ENCODE measurements at regions not wholly inside any gene's neighbourhood (a gene's known extent, or its start where the extent isn't known, plus 50 kb on each side); places are given as distances from the start of the nearest gene placed in this dataset.

- TF ChIP-seq POLR2AphosphoS5 (IDR thresholded peaks at IDR 0.05; ENCODE audit: insufficient read depth in 1 of 2, low read depth in 1 of 2) (no peak), CTCF (IDR thresholded peaks at IDR 0.05) (no peak), POLR2A (IDR thresholded peaks at IDR 0.05) (no peak)
- no peak for DNase-seq (ENCODE audit: extremely low spot score in 2 of 2)
- Histone ChIP-seq H3K4me3 (no peak overlapping the region), H3K9me3 (no peaks in the 10 kb centered on the region), H3K36me3 (no peaks in the 10 kb centered on the region), H3K27me3 (no peaks in the 10 kb centered on the region), H3K27ac (no peak overlapping the region), H3K4me1 (no peaks in the 10 kb centered on the region)
- intact Hi-C loops (cut with DNase I), result no loop called here
Measured at GRCh38 chr3:105039004-105039403, 327.7 kb upstream of the ALCAM start.

GRCh38 chr3:105040026-105040622 lies 326.6 kb upstream of the ALCAM start:
- Histone ChIP-seq H3K4me3 (no peak overlapping the region), H3K36me3 (no peaks in the 10 kb centered on the region), H3K27ac (no peak overlapping the region), H3K9me3 (no peaks in the 10 kb centered on the region), H3K4me1 (no peaks in the 10 kb centered on the region), H3K27me3 (no peaks in the 10 kb centered on the region)
- TF ChIP-seq POLR2AphosphoS5 (IDR thresholded peaks at IDR 0.05; ENCODE audit: insufficient read depth in 1 of 2, low read depth in 1 of 2) (no peak), POLR2A (IDR thresholded peaks at IDR 0.05) (no peak), CTCF (IDR thresholded peaks at IDR 0.05) (no peak)
- DNase-seq (ENCODE audit: extremely low spot score in 2 of 2), result no peak
- intact Hi-C loops (cut with DNase I), result no loop called here

GRCh38 chr3:105042586-105042985 lies 324.1 kb upstream of the ALCAM start:
- Histone ChIP-seq H3K4me1 (no peaks in the 10 kb centered on the region), H3K4me3 (no peak overlapping the region), H3K36me3 (no peaks in the 10 kb centered on the region), H3K27me3 (no peaks in the 10 kb centered on the region), H3K9me3 (no peaks in the 10 kb centered on the region), H3K27ac (no peak overlapping the region)
- TF ChIP-seq CTCF (IDR thresholded peaks at IDR 0.05) (no peak), POLR2AphosphoS5 (IDR thresholded peaks at IDR 0.05; ENCODE audit: insufficient read depth in 1 of 2, low read depth in 1 of 2) (no peak), POLR2A (IDR thresholded peaks at IDR 0.05) (no peak)
- intact Hi-C loops (cut with DNase I), result no loop called here
- no peak for DNase-seq (ENCODE audit: extremely low spot score in 2 of 2)

GRCh38 chr3:105051111-105051510 lies 315.6 kb upstream of the ALCAM start:
- no peaks in the 10 kb centered on the region for H3K36me3 ChIP-seq
- no peak for DNase-seq (ENCODE audit: extremely low spot score in 2 of 2)
- no peak overlapping the region for H3K4me3 ChIP-seq
- TF ChIP-seq POLR2AphosphoS5 (IDR thresholded peaks at IDR 0.05; ENCODE audit: insufficient read depth in 1 of 2, low read depth in 1 of 2) (no peak), CTCF (IDR thresholded peaks at IDR 0.05) (no peak), POLR2A (IDR thresholded peaks at IDR 0.05) (no peak)
- intact Hi-C loops (cut with DNase I), result no loop called here
- H3K9me3 ChIP-seq, result no peaks in the 10 kb centered on the region
- no peaks in the 10 kb centered on the region for H3K27me3 ChIP-seq
- H3K4me1 ChIP-seq, result no peaks in the 10 kb centered on the region
- H3K27ac ChIP-seq, result no peak overlapping the region

GRCh38 chr3:105051972-105052371 lies 314.7 kb upstream of the ALCAM start:
- H3K36me3 ChIP-seq, result no peaks in the 10 kb centered on the region
- H3K27me3 ChIP-seq, result no peaks in the 10 kb centered on the region
- intact Hi-C loops (cut with DNase I), result no loop called here
- no peak for DNase-seq (ENCODE audit: extremely low spot score in 2 of 2)
- H3K9me3 ChIP-seq, result no peaks in the 10 kb centered on the region
- no peaks in the 10 kb centered on the region for H3K4me1 ChIP-seq
- no peak overlapping the region for H3K27ac ChIP-seq
- no peak for TF ChIP-seq CTCF (IDR thresholded peaks at IDR 0.05)
- TF ChIP-seq POLR2A (IDR thresholded peaks at IDR 0.05), result no peak
- TF ChIP-seq POLR2AphosphoS5 (IDR thresholded peaks at IDR 0.05; ENCODE audit: insufficient read depth in 1 of 2, low read depth in 1 of 2), result no peak
- no peak overlapping the region for H3K4me3 ChIP-seq
